Posterior cingulate gyrus (tissue), 11 donors: ENCODE measurements at regions not wholly inside any gene's neighbourhood (a gene's known extent, or its start where the extent isn't known, plus 50 kb on each side); places are given as distances from the start of the nearest gene placed in this dataset.

Experiments used
- DNase-seq, 10 donors: peaks; one replicate each; pipeline versions ENCODE4 v3.0.0 to v3.0.0-alpha.2; 2020 to 2021; ENCODE audit warnings: mixed read lengths in 3 of 10
- intact Hi-C: fragments of 100-400 bp; cut with DNase I; formaldehyde crosslinking; loops from one replicate; pipeline ENCODE4 v1.15.1; 2023

DNA sequence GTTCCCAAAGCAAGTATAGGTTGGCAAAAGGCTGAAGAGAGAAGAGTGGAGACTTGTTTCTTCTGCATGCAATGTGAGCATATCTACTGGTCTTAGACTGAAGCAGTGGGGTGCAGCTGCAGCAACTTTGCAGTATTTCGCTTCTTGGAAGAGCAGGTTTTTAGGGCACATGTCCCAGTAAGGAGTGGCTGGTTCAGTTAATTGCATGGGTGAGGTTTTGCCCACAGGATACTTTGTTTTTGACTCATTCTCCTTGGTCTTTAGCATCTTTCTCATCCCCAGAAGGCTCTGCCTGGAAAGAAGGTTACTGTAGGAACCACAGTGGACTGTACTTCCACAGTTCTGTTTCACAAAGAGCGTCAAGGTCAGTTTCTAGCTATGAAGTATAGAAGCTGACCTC, 68.0 kb upstream of the NR3C2 start:
- no peak for DNase-seq
- intact Hi-C loops = no loop called here

- DNase-seq = no peak
- intact Hi-C loops = no loop called here
These were observed 61.5 kb upstream of the NR3C2 start for GRCh38 chr4:148503681-148504080.

- intact Hi-C loops = no loop called here
- DNase-seq = no peak
These were observed 55.0 kb upstream of the NR3C2 start for GRCh38 chr4:148497258-148497657.

DNA sequence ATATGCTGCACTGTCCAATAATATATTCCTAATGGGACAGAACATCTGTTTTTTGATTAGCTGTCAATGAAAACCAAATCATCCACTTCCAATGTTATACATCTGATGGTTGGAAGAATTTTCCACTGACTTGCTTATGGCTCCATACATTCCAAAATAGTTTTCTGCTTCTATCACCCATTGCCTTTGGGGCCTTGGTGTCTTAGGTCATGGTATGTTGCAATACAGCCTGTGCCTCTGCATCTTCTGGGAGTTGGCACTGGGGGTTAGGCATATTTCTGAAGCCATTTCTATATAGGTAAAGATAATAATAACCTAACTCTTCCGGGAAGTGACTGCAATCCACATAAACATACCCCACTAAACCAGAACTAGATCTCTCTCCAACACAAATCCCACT, 53.2 kb upstream of the NR3C2 start:
- intact Hi-C loops = no loop called here
- no peak for DNase-seq
